ENCODE measurements at regions not wholly inside any gene's neighbourhood (a gene's known extent, or its start where the extent isn't known, plus 50 kb on each side); places are given as distances from the start of the nearest gene placed in this dataset.
"Not testable (repeated sequence)": the region's sequence is repeated elsewhere in the genome, so short reads cannot be mapped to it uniquely, and the experiment has no call there.

DNA sequence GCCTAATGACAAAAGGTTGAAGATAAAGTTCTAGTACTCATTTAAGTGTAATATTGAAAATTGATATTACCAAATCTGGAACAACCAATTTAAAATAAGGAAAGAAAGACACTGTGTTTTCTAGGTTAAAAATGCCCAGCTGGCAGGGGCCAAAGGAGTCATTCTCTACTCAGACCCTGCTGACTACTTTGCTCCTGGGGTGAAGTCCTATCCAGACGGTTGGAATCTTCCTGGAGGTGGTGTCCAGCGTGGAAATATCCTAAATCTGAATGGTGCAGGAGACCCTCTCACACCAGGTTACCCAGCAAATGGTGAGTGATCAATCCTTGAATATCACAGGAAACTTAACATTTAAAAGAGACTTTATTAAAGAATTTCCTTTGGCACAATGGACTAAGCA is 50.7 kb upstream of the TRIM77 start:
- DNase-seq; H3K4me3 Mint-ChIP-seq; intact Hi-C loops (cut with DNase I, micrococcal nuclease); H3K27ac Mint-ChIP-seq; H3K36me3 Mint-ChIP-seq (ENCODE audit: low read depth); H3K9me3 Mint-ChIP-seq (ENCODE audit: low read depth); ATAC-seq; POLR2A ChIA-PET; H3K27me3 Mint-ChIP-seq; CTCF ChIA-PET; H3K4me1 Mint-ChIP-seq: not testable (repeated sequence)

DNA sequence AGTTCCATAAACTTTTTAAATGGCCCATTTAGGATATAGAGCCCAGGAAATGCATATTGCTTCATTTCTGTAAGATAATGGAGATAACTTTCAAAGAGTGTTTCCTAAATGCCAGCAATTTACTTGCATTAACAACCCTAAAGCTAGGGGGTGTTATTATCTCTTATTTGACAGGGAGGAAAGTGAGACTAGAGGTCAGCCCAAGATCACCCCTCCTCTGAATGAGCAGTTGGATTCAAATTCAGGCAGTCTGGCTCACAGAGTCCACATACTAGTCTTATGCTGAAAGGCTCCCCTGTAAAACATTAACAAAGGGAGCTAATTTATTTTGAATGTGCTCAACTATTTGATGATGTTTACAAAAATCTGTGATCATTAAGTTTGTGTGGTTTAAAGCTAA is 49.9 kb upstream of the TRIM77 start:
- Mint-ChIP-seq H3K36me3 (ENCODE audit: low read depth) (no peaks in the 10 kb centered on the region), H3K27ac (no peak overlapping the region), H3K4me3 (no peak overlapping the region), H3K4me1 (no peaks in the 10 kb centered on the region), H3K9me3 (ENCODE audit: low read depth) (no peaks in the 10 kb centered on the region), H3K27me3 (no peaks in the 10 kb centered on the region)
- intact Hi-C loops (cut with DNase I, micrococcal nuclease), result no loop called here
- ChIA-PET CTCF (no interaction called here), POLR2A (no interaction called here)
- DNase-seq (no peak), ATAC-seq (no peak)

Data from activated CD4-positive, alpha-beta T cell treated with anti-CD3 and anti-CD28 coated beads for 36 hours (primary cell).